Right lung (tissue), 2 donors: ENCODE measurements at regions not wholly inside any gene's neighbourhood (a gene's known extent, or its start where the extent isn't known, plus 50 kb on each side); places are given as distances from the start of the nearest gene placed in this dataset.
A peak's percentile ranks its signal among the peaks of the same experiment; 100 is the strongest.

Experiments
- DNase-seq, 2 donors: peaks; one replicate each; pipeline ENCODE4 v3.0.0-alpha.2; 2013

DNA sequence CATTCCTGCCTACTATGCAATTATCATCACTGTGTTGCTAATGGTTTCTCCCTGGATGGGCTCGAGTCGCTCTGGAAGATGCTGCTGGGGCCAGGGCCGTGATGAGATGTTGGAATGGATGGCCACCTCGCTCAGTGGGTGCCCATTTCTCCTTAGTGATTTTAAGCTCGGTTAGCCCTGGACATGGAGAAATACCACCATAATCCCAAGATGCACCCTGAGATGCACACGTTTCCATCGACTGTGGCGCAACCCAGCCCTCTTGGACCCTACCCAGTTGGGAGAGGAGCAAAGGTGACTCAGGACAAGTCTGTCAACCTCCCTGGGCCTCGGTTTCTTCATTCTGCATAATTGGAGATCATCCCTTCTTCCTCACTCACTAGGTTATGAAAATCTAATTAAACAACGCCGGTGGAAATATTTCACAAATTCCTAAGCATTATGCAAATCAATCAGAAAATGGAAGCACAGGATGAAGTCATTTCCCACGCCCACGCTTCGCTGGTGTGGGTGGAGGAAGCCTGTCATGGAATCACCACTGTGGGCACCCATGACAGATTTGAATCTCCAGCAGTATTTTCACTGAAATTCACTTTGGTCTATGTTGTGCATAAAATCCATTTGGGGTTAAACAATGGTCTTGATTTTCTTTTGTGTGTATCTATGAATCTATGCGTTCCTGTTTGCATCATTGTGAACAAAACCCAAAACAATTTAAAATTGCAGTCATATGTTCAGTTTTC, 195.2 kb downstream of the AXIN2 start:
- DNase-seq: no peak

DNA sequence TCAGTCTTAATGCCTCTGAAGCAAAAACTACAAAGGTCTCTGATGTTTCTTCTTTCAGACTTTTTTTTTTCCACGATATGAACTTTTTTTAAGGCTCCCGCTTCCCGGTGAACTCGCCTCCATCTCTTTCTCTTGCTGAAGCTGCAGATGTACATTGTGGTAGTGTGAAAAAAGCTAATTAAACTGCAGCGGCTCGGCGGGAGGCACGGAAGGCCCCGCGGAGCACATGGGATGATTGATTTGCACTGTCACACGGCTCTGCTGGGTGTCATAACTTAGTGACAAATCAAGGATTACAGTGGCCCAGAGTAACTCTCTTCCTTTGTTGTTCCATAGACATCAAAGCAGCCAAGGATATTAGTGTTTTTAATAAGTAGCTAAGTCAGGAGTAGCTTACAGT, 196.3 kb downstream of the AXIN2 start:
- no peak for DNase-seq

DNA sequence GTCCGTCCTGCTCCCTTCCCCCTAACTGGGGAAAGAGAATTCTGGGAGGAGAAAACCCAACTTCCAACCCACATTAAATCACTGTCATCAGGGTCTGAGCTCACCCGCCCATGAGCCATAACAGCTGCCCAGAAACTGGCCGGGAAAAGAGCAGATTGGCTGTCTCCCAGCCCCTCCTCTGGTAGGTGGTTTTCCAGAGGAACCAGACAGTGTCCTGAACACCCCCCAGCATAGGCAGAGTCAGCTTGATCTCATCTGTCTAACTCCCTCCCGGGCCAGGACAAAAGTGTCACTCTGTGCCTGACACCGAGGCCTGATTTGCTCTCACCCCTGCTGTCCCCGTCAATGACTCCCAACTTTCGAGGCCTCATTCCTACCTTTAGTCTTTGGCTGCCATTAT, 197.0 kb downstream of the AXIN2 start:
- DNase-seq: no peak

GRCh38 chr17:65362826-65363225, 198.6 kb downstream of the AXIN2 start:
- no peak for DNase-seq

- no peak for DNase-seq
Measured at GRCh38 chr17:65360961-65361552, 200.4 kb downstream of the AXIN2 start.

DNA sequence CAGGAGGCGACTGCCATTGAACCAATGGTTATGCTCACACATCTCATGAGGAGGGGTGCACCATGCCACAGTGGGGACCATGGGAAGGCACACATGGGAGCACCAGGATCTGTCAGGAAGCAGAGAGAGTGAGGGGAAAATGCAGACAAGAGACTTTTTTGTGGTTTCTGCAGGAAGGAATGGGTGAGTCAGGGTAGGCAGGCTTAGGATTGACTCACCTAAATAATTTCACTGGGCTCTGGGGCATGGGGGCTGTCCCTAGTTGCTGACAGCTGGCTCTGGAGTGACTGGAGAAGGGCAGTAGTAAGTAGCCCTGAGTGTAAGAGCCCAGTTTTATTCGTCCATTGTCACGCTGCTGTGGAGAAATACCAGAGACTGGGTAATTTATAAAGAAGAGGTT, 202.4 kb downstream of the AXIN2 start:
- DNase-seq: no peak

- no peak for DNase-seq
Measured at GRCh38 chr17:65356536-65356935, 204.9 kb downstream of the AXIN2 start.

DNA sequence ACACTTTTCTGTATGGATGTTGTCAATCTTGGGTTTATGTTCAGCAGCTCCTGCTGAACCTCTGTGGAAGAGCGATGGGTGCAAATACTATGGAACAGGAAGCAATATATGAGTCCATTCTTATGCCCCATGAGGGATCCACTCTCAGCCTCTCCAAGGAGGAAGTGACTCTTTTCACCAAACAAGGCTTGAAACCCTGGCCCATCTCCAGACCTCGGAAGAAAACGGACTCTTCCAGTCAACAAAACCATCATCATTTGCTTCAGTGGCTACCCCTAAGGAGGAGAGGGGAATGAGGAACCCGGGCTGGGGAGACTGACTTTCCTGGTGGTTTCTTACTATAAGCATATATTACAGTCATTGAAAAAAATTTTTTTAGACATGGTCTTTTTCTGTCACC, 206.2 kb downstream of the AXIN2 start:
- DNase-seq: no peak

DNA sequence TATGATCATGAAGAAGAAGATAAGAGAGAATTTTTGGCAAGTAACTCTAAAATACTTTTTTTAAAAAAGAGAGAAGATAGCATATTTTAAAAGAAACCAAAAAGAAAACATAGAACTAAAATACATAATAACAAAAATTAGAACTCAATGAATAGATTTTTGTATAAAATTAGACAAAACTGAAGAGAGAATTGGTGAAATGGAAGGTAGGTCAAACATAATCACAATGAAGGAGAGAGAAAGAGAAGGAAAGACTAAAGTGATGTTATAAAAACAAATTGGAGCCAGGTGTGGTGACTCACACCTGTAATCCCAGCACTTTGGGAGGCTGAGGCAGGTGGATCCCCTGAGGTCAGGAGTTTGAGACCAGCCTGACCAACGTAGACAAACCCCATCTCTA, 211.5 kb downstream of the AXIN2 start:
- DNase-seq: no peak

DNA sequence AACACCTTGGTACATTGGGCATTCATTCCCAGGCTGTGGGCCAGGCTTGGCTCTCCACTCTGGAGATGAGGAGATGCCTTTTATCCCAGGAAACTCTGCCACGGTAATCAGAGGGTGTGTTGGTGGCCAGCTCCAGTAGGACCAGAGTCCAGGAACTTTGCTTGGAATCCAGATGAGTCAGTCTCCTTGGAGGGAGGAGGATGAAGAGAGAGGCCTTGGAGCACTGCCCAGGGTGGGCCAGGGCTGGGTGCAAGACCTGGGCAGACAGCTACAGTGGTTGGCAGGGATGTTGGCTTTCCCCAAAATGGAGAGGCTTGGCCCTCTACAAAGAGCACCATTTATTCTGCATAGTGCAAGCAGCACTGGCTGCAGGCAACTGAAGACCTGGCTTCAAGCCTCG, 209.0 kb downstream of the RGS9 start:
- no peak for DNase-seq

DNA sequence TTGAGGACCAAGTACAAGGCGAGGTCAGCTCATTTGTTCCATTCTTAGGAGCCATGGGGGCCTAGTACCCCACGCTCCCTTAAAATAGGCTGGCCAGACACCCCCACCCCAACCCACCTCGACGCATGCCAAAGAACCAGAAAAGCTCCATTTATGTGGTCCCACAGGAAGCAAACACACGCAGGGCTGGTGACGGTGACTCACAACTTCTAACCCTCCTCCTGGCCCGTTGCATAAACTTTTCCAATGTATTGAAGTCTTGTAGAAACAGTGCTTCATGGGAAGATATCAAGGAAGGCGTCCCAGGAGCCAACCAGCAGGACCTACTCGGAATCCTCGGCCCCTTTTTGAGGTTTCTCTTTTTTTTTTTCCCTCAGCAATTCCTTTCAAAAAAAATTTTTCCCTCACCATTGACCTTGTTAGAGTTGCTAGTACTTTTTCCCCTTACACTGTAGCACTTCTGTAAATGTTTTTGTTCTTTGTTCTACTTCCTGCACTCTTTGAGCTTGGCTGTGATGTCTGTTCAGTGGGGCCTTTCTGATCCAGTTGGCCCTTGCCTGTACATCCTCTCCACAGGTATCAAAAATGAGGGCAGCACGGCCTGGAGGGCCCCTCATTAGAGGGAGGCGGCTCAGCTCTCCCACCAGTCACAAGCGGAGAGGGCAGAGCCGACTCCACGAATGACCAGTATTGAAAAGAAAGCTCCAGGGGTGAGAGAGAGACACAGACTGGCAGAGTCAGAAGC, 208.3 kb downstream of the RGS9 start:
- no peak for DNase-seq

DNA sequence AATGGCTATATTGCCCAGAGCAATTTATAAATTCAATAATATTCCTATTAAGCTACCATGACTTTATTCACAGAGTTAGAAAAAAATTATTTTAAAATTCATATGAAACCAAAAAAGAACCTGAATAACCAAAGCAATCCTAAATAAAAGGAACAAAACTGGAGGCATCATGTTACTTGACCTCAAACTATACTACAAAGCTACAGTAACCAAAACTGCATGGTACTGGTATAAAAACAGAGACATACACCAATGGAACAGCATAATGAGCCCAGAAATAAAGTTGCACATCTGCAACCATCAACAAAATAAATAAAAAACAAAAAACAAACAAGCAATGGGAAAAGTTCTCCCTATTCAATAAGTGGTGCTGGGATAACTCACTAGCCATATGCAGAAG, 203.2 kb downstream of the RGS9 start:
- DNase-seq: no peak

DNA sequence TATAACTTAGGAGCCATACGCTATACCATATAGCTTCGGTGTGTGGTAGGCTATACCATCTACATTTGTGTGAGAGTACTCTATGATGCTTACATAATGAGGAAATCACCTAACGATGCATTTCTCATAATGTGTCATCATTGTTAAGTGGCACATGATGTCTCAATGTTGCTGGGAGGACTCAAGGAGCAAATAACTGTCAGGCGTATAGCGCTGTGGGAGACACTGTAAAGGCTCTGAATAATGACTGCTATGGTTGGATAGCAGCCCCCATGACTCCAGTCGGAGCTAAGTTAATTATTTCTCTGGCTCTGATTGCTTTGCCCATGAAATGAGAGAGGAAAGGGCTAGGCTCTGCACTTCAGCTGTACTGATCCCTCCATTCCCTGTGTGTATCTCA, 197.2 kb downstream of the RGS9 start:
- no peak for DNase-seq

- no peak for DNase-seq
Measured at GRCh38 chr17:65332779-65333178, 195.6 kb downstream of the RGS9 start.

DNA sequence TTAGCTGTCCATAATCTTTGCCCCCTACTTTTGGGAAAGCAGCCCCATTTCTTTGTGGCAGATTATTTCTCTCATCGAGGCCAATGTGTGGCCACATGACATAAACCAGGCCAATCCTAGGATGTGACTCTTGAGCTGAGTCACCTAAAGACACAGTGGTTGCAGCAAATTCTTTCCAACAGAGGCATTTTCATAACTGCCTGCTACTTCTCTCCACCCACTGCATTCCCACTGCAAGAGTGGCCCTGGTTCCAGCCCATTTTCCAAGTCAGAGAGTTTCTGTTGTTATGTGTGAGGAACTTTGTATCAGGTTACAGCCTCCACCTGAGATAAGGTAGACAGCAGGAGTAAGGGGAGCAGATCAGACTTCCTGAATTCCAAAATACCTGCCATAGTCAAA, 195.2 kb downstream of the RGS9 start:
- no peak for DNase-seq

DNA sequence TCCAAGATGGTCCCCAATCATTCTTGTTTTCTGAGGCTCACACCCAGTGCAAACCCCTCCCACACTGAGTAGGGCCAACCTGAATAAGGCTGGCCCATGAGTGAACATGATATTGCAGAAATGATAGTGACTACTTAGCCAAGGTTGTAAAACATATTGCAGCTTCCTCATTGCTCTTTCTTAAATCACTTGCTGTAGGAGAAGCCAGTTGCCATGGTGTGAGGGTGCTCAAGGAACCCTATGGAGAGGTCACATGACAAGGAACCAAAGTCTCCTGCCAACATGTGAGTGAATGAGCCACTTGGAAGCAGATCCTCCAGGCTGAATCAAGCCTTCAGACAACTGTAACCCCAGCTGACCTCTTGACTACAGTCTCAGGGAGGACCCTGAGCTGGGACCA, 191.4 kb downstream of the RGS9 start:
- no peak for DNase-seq

GRCh38 chr17:65324611-65325342, 187.6 kb downstream of the RGS9 start:
- peak; percentile 51 to 64 for DNase-seq

DNA sequence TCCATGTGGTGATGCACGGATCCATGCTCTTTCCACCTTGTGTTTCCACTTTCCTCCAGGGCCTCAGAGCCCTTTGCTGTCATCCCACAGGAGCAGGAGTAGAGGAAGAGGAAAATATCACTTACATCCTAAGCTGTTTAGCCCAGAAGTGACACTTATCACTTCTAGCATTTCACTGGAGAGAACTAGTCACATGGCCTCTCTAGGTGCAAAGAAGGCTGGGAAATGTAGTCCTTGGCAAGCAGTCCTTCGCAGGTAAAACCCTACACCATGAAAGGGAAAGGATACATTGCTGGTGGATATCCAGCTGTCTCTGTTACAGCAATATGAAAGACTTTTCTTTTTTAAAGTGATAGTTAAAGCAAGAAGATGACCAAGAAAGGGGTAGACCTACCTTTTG, 185.9 kb downstream of the RGS9 start:
- DNase-seq: no peak

GRCh38 chr17:65320820-65321219, 183.7 kb downstream of the RGS9 start:
- DNase-seq: no peak

DNA sequence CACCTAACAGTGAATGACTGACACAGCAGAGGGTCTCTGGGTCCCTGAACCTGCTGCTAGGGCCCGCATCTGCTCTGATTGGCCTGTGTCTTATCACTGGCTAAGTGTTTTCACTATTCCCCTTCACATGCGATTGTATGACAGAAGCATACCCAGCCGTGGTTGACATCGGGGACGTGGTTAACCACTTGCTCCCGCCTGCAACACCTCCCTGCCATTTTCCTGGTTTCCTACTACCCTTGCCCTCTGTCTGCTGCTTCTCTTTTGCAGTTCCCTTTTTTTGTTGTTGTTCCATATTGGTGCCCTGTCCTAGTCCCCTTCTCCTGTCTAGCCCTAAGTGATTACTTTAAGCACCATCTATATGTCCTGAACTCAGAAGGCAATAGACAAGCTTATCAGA, 177.0 kb downstream of the RGS9 start:
- no peak for DNase-seq

DNA sequence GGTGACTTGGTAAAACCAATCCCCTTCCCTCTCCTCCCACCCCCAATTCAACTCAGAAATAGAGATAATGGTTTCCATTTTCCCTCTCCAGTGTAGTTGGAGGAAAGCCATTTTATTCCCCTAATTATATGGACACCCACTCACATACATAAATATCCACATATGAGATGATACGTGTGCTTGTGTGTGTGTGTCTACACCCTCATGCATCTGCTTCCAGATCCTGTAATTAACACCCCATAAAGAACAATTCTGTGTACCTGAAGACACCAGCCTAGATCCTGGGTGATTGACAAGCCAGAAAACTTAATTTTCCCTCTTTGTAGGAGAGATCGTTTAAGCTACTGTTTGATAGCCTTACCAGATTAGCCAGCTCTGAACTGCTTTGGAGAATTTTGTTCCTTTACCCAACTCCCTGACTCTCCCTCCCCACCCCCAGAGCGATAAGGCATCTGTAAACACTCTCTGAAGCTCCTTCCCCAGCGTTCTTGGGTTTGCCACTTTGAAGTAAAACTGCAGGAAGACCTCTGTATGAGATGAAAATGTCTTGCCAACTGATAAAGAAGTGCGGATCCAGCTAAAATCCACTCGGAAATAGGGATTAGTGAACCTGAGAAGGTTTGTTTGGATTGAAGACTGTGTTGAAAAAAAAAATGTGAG, 175.7 kb downstream of the RGS9 start:
- no peak for DNase-seq

- no peak for DNase-seq
Measured at GRCh38 chr17:65311261-65311660, 174.1 kb downstream of the RGS9 start.
